SH-SY5Y (cell line): ENCODE measurements at regions not wholly inside any gene's neighbourhood (a gene's known extent, or its start where the extent isn't known, plus 50 kb on each side); places are given as distances from the start of the nearest gene placed in this dataset.

Source experiments
- GATA2 ChIP-seq: IDR thresholded peaks from 2 replicates; pipeline ENCODE4 v1.6.1; 2011; ENCODE audit warnings: mild to moderate bottlenecking, low read depth, low read length
- GATA3 ChIP-seq: IDR thresholded peaks from 2 replicates; pipeline ENCODE4 v1.6.1; 2011; ENCODE audit warnings: low read depth, mild to moderate bottlenecking, low read length, moderate library complexity

DNA sequence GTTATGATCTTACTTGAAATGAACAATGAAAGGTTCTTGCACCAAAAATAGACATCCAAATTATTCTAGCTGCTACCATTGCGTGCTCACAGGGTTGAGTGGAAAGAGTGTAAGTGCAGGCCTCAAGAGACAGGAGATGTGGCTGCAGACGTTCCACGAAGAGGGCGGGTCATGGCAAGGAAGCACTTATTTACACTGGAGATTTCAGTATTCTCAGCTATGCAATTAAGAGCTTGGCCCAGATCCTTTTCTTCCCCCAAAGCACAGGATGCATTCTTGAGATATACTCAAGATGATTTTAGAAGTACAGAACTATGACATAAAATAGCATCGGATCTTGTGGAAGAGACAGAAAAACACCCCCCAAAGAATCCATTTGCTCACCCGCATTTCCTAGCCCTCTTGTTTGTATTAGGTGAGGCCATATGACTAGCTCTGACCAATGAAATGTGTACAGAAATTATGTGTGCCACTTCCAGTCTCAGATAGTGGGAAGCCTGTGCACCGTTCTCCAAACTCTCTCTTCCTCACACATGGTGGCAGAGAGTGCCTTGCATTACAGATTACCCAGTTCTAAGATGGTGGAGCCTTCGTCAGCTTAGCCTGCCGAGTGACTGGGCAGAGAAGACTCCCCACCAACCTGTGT lies 261.4 kb downstream of the TTC8 start:
- no peak for TF ChIP-seq GATA2
- TF ChIP-seq GATA3 = no peak
